ENCODE measurements at regions not wholly inside any gene's neighbourhood (a gene's known extent, or its start where the extent isn't known, plus 50 kb on each side); places are given as distances from the start of the nearest gene placed in this dataset.
"Not testable (repeated sequence)": the region's sequence is repeated elsewhere in the genome, so short reads cannot be mapped to it uniquely, and the experiment has no call there.

DNA sequence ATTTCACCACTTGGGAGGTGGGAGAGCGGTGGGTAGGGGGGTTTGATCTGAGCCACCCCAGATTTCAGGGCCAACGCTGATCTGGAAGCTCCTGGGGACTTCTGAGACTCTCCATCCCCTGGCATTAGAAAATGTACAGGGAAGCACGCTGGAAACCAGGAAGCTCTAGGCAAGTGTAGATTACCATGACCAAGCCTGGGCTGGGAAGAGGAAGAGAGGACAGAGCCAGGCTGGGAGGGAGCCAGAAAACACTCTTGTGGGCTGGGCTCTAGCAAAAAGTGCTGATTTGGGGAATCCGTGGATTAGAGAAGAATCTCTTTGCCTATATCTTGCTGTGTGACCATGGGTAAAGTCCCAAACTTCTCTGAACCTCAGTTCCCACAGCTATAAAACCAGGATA, 236.7 kb downstream of the BCL11B start:
- no peak for DNase-seq (ENCODE audit: low read depth)

DNA sequence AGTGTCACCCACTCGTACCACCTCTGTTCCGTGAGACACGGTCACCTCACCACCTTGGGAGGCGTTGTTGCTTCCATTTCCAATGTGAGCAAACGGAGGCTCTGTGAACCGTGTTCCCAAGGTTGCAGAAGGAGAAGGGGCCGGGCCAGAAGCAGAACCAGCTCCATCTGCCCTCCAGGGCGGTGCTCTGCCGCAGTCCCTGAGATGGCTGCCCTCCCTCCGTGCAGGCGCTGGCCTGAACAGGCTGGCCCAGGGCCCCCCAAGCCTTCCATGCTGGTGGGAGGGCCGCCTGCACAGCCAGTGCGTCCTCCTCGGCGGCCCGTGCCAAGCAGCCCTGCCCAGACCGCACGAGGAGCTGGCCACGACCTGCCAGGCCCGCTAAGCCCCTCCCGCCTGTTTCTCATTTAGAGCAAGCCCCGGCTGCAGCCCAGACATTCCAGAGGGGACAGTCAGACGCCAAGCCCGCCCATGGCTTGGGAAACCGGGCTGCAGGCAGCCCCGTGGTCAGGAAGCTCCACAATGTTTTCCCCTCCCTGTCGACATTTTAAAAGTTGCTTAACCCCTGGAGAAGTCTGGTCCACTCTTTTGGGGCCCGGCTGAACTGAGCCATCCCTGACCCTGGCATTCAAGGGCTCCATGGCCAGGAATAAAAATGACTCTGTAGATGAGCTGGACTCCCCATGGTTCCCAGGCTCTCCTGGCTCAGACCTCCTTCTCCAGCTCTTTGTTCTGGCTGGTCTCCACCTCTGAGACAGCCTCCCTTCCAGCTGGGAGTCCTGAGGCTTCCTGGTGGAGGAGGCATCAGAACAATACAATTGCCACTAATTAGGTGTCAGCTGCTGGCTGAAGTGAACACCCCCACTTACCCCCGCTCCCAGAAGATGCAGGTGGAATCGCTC, 236.0 kb downstream of the BCL11B start:
- DNase-seq (ENCODE audit: low read depth), result peak; percentile 21

DNA sequence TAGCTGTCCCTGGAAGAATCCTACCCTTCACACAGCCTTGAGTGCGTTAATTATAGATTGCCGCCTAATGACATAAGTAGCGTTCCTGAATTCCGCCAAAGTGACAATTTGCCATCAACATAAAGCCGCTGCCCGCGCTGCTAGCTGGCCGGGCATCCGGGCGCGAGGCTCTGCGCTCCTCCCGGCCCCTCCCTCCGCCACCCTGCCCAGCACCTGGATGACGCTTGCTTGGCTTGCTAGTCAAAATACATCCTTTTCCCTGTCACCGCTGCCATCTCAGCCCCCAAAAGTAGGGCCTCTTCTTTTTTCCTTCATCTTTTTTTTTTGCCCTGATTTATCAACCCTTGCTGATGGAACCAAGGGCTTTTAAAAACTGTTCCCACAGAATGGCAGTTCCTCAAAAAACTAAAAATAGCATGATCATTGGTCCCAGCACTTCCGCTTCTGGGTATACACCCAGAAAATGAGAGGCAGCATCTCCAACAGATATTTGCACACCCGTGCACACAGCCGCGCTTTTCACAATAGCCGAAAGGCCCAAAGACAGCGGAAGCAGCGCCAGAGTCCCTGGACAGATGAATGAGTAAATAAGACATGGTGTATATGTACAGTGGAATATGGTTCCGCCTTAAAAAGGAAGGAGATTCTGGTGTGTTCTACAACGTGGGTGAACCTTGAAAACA, 235.2 kb downstream of the BCL11B start:
- no peak for DNase-seq (ENCODE audit: low read depth)

DNA sequence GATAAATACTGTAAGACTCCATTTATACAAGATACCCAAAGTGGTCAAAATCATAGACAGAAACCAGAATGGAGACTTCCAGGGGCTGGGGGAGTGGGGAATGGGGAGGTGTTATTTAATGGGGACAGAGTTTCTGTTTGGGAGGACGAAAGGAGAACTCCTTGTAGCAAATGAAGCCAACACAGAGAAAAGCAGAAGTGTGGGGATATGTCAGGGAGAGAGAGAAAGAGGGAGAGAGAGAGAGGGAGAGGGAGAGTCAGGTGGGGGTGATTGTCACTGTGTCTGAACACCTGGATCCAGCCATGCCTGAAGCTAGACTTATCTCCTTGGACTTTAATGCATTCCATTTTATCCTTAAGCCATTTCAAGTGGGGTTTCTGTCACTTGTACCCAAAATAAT, 234.7 kb downstream of the BCL11B start:
- not testable (repeated sequence) for DNase-seq (ENCODE audit: low read depth)

DNA sequence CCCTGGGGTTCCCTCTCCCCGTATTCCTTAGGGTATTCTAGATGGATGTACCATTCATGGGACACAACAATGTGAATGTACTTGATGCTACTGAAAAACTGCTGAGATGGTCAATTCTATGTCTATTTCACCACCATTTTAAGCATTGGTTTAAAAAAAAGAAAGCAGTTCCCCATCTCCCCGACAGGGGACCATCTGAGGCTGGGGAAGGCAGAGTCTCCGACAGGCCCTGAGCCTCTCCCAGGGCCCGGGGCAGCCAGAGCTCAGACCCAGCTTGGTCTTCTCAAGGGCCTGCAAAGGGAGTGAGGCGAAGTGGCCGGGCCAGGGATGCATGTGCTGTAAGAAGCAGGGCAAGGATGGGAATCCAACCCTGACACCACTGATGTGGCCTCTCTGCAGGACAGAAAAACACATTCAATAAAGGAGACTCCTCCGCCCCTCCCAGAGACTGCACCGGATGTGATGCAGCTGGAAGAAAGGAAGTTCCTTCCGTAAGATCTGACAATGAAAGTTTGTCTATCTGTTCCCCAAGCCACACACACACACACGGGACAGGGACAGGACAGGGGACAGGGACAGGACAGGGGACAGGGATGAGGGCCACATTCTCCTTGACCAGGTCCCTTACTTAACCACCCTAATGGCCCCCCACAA, 234.1 kb downstream of the BCL11B start:
- DNase-seq (ENCODE audit: low read depth), result no peak

DNA sequence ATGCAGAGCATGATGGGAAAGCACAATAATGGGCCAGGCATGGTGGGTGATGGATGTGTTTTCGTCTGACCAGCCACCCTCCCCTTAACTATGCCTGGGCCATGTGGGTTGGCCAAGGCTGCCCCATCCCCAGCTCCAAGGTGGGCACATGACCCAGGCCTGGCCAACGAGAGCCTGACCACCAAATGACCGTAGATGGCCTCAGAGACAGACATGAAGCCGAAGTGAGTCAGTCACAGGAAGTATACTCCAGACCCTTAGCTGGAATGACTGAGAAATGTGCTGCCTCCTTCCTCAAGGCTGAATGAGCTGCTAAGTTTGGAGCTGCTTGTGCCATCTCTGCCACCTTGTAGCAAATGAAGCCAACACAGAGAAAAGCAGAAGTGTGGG, 233.6 kb downstream of the BCL11B start:
- DNase-seq (ENCODE audit: low read depth), result peak; percentile 1

DNA sequence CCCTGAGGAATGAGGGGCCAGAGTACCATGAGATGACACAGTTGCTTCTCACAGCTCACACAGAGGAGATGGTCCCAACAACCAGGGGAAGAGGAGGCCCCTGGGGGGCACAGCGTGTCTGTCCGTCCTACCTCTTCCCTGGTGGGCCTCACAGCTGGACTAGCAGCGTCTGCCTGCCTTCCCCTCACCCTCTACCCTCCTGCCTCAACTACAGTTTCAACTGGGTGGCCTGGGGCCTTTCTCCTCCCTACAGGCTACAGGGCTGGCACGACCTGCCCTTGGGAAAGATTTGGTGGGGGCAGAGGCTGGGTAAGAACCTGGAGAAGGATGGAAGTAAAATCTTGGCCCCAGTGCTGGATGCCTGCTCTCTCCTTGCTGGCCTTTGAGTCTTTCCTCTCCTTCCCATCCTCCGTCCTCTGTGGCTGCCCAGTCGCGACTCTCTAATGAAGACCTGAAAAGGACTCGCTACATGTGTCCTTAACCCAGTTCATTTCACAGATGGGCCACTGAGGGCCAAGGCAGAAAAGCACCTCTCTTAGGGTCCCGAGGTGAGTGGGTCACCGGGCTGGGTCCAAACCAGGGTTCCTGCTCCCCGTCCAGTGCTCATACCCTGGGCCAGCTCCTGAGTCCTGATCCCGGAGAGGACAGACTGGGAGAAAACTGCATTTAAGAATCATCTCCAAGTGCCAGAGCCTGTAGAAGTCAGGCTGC, 232.5 kb downstream of the BCL11B start:
- no peak for DNase-seq (ENCODE audit: low read depth)

DNA sequence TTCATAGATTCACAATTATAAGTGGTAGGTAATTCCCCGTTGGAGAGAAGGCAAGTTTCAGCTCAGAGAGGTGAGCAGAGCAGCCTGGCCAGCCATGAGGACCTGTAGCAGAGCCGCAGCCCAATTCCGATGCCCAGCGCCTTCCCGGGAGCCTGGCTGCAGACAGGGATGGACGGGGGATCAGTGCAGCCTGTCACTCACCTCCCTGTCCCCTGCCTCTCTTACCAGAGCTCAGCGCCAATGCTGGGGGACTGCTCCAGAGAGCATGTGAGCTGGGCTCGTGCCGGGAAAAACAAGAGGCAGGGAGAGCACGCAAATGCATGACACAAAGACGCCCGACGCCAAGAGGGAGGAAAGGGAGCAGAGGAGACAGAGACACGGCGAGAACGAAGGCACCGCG, 231.9 kb downstream of the BCL11B start:
- DNase-seq (ENCODE audit: low read depth), result no peak

DNA sequence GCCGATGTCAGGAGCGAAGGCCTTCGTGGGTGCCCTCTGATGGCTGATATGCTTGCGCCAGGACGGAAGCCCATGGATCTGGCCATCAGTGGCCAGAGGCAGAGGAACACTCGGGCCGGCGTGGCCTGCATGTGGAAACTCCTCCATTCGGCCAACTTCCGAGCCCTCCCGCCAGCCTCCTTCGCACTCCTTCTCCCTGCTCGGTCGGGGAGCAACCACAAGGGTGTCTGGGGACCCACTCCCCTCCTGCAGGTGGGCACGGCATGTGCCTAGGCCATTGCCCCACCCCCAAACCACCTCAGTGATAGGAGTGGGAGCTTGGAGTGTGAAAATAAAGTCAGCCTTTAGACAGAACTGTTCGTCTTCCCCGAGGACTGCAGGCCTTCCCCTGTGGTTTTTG, 231.3 kb downstream of the BCL11B start:
- no peak for DNase-seq (ENCODE audit: low read depth)

DNA sequence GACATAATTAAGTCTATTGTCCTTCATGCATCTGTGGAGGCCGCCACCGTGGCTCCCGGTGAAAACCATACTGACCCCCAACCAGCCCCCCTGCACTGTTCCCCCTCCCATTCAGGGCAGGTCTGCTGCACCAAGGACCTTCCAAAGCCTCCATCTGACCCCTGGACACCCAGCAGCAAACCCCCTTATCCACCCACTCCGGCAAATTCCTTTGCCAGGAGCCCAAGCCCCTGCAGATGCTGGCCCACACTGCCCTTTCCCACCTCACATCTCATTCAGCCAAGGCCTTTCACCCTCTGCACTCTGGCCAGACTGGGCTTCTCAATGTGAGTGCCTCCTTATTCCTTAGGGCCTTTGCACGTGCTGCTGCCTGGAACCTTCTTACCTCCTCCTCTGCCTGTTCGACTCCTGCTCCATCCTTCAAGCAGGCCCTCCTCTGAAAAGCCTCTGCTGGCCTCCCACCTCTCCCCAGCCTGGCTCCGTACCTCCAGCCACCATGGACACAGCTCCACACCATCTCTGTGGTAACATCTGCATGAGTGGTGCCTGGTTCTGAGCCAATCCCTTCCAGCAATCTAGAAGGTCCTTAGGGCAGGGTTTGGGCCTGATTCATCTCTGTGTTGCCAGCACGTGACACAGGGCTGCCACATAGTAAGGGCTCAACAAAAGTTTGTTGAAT, 230.7 kb downstream of the BCL11B start:
- no peak for DNase-seq (ENCODE audit: low read depth)

DNA sequence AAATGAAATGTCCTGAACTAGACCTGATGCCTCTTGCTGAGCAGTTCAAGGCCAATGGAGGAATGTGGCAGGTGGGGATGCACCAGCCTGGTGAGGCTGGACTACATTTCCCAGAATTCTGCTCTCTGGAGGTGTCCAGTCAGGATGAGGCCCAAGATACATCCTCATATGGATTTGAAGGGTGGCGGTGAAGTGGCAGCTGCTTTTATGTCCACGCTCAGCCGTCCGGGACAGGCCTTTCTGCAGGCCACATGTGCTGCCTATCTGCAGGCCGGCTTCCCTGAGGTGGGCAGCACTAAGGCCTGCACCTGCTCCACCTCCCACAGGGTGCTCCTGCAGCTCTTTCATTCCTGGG, 230.2 kb downstream of the BCL11B start:
- DNase-seq (ENCODE audit: low read depth), result no peak

DNA sequence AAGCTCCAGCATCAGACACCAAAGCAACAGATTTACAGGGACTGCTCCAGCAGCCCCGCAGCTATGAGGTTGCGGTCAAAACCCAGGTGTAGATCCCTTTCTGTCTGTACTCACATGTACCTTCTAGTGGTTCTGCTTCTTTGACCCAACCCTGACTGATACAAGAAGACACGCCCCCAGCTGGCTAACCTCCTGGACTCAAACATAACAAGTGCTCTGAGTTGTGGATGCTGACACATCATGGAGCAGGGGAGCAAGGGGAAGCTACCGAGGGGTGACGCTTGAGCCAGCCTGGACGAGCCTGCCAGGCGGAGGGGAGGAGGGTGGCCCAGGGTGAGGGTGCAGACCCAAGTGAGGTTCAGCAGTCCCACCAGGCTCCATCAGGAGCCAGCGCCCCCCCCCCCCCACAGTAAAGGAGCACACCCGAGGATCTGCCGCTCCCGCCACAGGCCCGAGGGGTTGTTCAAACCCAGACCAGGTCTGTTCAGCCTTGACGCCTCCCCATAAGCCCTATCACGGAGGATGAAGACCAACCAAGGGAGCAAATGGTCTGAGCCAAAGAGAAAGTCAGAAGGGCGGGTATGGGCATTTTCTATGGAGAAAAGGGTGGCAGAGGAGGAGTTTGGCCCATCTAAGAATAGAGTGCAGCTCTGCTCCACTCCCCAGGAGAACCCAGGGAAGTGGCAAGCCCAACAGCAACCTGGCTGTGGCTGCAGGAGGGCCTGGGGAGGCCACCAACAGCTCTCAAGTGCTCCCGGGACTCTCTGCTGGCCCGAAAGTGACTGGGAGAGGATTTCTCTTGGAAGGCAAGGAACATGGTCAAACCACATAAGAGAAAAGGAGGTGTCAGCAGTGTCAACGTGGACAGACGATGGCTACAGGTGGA, 229.4 kb downstream of the BCL11B start:
- no peak for DNase-seq (ENCODE audit: low read depth)

DNA sequence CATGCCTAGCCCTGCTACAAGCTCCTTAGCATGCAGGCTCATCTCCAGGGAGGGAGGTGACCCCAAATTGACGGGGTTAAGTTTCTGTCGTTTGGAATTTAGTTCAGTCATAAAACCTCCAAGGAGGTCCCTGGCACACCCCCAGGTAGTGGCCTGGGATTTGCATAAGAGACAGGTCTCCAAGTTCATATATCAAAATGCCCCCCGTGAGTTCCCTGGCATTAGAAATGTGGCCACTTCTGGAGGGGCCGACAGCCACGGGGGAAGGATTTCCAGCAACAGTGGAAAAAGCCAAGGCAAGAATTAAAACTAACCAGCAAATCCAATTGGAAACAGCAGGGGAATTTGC, 228.8 kb downstream of the BCL11B start:
- DNase-seq (ENCODE audit: low read depth), result no peak

DNA sequence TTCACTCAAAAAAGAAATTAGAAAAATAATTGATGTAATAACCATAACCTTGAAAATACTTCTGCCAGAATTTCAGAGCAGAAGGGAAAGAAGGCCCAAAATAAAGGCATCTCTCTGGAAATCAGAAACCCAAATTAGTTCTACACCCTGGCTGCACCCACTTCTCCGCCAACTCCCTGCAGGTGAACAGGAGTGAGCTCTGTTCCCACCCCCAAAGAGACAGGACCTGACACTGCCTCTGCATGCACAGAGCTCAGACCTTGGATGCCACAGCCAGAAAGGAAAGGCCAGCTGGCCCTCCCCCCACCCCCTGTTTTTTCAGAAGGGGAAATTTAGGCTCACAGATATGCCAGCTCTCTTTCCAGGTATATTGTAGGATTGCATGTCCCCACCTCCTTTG, 228.2 kb downstream of the BCL11B start:
- DNase-seq (ENCODE audit: low read depth), result no peak

DNA sequence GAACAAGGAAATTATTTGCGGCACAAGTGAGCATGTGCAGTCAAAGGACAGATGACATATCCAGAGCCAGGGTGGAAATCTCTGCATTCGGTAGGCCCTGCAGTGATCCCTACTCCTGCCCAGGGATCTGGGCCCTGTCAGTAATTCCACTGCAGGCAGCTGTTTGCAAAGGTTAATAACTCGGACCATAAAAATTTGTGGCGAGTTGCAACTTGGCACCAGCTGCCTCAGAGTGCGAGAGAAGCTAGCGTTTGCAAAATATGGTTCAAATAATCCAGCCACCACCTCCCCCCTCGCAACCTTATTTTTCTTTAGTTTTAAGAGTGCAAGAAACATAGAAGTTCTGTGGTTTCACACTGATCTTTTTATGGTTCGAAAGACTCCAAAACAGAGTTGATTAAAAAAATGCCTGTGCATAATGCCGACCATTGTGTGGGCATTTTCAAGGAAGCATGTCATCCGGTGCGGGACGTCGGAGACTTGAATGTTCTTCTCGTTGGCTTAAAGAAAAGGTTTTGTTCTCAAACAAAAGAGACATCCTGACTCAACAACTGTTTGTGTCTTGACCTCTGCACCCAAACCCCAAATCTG, 224.5 kb downstream of the BCL11B start:
- no peak for DNase-seq (ENCODE audit: low read depth)

DNA sequence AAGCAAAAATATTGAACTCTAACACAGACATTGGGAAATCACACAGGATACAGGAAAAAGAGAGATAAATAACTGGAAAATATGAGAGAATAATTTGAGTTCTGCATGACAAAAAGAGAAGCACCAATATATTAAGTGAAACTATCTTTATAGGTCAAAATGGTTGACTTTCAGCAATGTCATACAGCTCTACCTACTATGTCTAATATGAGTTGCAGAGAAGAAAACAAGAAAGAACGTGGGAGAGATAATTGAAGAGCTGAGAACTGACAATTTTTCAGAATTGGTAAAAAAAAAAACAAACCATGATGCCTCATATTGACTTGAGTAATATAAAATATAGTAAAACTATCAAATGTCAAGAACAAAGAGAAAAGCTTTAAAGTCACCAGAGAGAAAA, 221.7 kb downstream of the BCL11B start:
- DNase-seq (ENCODE audit: low read depth), result no peak

DNA sequence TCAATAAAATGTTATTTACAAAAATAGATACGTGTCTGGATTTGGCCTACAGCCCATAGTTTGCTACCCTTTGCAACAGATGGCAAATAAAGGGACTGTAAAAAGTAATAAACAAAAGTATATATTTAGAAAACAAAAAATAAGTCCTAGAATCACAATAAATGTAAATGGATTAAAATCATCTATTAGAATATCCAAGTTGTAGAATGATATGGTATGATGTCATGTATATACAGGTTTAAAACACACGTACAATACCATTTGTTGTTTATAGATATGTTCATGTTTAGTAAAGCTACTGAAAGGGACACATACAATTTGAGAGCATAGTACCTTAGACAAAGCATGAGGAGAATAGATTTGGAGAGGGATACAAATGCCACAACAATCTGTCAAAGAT, 219.5 kb downstream of the BCL11B start:
- DNase-seq (ENCODE audit: low read depth), result no peak

DNA sequence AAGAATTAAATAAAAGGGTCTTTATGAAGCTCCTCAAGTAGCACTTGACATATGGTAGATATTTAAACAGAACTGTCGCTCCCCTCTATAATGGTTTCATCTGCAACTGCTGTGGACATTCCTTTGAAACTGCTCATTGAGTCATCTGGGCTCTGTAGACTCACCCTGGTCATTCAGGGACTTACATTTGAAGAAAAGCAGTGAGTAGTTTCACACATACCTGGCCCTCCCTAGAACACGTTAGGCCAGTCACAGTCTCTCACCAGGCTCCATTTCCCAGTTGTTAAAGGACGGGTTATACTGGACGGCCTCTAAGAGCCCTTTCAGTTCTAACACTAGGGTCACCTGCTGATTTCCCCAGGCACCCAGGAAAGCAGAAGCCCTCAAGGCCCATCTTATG, 217.0 kb downstream of the BCL11B start:
- no peak for DNase-seq (ENCODE audit: low read depth)

DNA sequence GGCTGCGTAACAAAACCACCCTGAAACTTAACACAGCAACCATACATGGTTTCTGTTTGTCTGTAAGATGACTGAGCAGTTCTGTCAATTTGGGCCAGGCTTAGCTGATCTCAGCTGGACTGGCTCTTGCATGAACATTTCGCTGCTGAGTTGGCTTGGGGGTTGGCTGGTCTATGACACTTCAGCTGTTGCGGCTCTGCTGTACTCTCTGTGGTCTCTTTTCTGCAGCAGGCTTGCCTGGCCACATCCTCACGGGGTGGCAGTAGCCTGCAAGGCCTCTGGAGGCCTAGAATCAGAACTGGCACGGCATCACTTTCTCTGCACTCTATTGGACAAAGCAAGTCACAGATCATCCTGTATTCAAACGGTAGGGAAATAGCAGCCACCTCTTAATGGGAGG, 216.2 kb downstream of the BCL11B start:
- DNase-seq (ENCODE audit: low read depth), result no peak

DNA sequence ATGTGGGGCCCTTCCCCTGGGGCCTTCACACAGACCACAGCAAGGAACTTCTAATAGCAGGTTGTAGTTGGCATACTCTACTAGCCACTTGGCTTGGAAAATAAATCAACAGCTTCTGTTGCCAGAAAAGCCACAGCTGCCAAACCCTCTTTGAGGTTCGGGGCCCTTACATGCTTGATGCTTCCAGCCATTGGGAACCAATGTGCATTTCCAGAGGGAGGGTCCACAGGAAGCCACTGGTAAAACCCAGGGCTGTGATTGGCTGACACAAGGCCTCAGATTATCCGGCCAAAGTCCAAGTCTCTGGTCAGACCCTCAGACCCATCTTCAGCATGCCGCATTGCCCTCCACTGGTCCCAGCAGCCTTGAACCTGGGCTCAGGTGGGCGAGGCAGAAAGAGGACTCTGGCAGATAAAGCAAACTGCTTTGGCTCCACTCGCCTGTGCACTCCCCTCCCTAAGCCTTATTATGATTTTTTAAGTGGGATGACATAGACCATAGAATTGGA, 214.4 kb downstream of the BCL11B start:
- DNase-seq (ENCODE audit: low read depth), result no peak
